DND-41 (cell line): ENCODE measurements at regions not wholly inside any gene's neighbourhood (a gene's known extent, or its start where the extent isn't known, plus 50 kb on each side); places are given as distances from the start of the nearest gene placed in this dataset.

Experiments used
- CTCF ChIP-seq: IDR thresholded peaks from 2 replicates; pipeline ENCODE4 v1.5.1; 2012; ENCODE audit warnings: borderline replicate concordance, low read length, moderate library complexity, mild to moderate bottlenecking; ENCODE audit not compliant: poor library complexity, severe bottlenecking; ENCODE audit errors: extremely low read depth
- EZH2 ChIP-seq: IDR thresholded peaks from 3 replicates; pipeline ENCODE4 v1.6.1; 2012; ENCODE audit warnings: borderline replicate concordance, low read depth, mild to moderate bottlenecking, moderate library complexity, low read length, inconsistent platforms; ENCODE audit not compliant: severe bottlenecking

- TF ChIP-seq CTCF (no peak), EZH2 (no peak)
Observed at GRCh38 chr12:30400349-30400748, 295.3 kb downstream of the IPO8 start.
